ENCODE measurements at regions not wholly inside any gene's neighbourhood (a gene's known extent, or its start where the extent isn't known, plus 50 kb on each side); places are given as distances from the start of the nearest gene placed in this dataset.

- DNase-seq, result no peak
- Mint-ChIP-seq H3K27me3 (no peaks in the 10 kb centered on the region), H3K27ac (no peak overlapping the region), H3K4me3 (no peak overlapping the region), H3K9me3 (ENCODE audit: insufficient read depth) (no peaks in the 10 kb centered on the region), H3K4me1 (no peaks in the 10 kb centered on the region)
- H3K4me1 ChIP-seq (ENCODE audit: control insufficient read depth in 2 of 2, insufficient read depth in 2 of 2, low read length in 2 of 2), result no peaks in the 10 kb centered on the region
- no CpG with 5 or more reads among the region's 4 CpGs for WGBS (ENCODE audit: insufficient coverage)
- H3K4me3 ChIP-seq (ENCODE audit: control extremely low read depth in 1 of 5, extremely low read depth in 1 of 5, insufficient read depth in 1 of 5, low read depth in 2 of 5, low read length in 4 of 5), result no peak overlapping the region
- no peaks in the 10 kb centered on the region for H3K79me2 ChIP-seq (ENCODE audit: control insufficient read depth, insufficient read depth, low read length)
- no peak overlapping the region for H2AFZ ChIP-seq (ENCODE audit: insufficient read depth, low read depth, low read length, poor library complexity, severe bottlenecking)
- POLR2A ChIA-PET, result no interaction called here
- H3K9ac ChIP-seq (ENCODE audit: low read length), result no peak overlapping the region
- intact Hi-C loops (cut with micrococcal nuclease), result no loop called here
- no peak overlapping the region for H3K4me2 ChIP-seq (replicated peaks; ENCODE audit: low read depth, low read length, poor library complexity, severe bottlenecking)
- H3K9me3 ChIP-seq (ENCODE audit: control extremely low read depth in 1 of 3, control insufficient read depth in 2 of 3, insufficient read depth in 1 of 3, low read length in 2 of 3), result no peaks in the 10 kb centered on the region
- no peak overlapping the region for H3K27ac ChIP-seq (ENCODE audit: low read length in 2 of 2)
- H3K27me3 ChIP-seq (replicated peaks in 1 of 4; ENCODE audit: control extremely low read depth in 1 of 4, control insufficient read depth in 3 of 4, insufficient read depth in 4 of 4, low read length in 3 of 4), result no peaks in the 10 kb centered on the region
- no peak for ATAC-seq (ENCODE audit: low read depth)
- no peaks in the 10 kb centered on the region for H3K36me3 ChIP-seq (replicated peaks in 1 of 2; ENCODE audit: control extremely low read depth in 1 of 2, control insufficient read depth in 1 of 2, extremely low read depth in 1 of 2, insufficient read depth in 2 of 2, low read length in 1 of 2)
- H4K20me1 ChIP-seq (ENCODE audit: control insufficient read depth, insufficient read depth, low read length, poor library complexity, severe bottlenecking), result no peaks in the 10 kb centered on the region
- TF ChIP-seq EZH2 (IDR thresholded peaks at IDR 0.05; ENCODE audit: borderline replicate concordance, insufficient read depth, low read depth, low read length, poor library complexity, severe bottlenecking), result no peak
- no peak for TF ChIP-seq CTCF (IDR thresholded peaks at IDR 0.05)
- CTCF ChIA-PET, result no interaction called here
These were observed 327.1 kb upstream of the VCX start for GRCh38 chrX:7515681-7516413.

DNA sequence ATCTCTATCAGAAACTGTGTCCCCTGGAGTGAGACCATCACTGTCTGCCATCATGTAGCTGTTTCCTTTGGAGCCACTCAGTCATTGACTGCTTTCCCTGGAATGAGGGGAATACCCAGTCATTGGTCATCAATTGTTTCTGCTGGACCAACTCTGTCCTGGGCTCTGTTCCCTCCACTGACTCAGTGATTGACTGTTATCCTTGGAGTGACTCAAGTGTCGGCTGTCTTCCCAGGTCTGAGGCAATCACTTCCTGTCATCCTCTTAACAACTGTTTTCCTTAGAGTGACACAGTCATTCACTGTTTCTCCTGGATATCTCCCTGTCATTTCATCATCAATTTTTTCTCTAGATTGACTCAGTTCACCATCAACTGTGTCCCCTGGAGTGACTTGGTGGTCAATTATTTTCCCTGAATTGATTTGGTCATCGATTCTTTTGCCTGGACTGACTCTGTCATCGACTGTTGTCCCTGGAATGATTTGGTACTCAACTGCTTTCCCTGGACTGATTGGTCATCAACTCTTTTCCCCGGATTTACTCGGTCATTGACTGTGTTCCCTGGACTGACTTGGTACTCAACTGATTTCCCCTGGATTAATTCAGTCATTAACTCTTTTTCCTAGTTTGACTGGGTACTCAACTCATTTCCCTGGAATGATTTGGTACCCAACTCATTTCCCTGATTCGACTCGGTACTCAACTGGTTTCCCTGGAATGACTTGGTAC is 327.9 kb upstream of the VCX start:
- Mint-ChIP-seq H3K9me3 (ENCODE audit: insufficient read depth) (no peaks in the 10 kb centered on the region), H3K4me1 (no peaks in the 10 kb centered on the region), H3K4me3 (no peak overlapping the region), H3K27ac (no peak overlapping the region), H3K27me3 (no peaks in the 10 kb centered on the region)
- Histone ChIP-seq H2AFZ (ENCODE audit: insufficient read depth, low read depth, low read length, poor library complexity, severe bottlenecking) (no peak overlapping the region), H3K27me3 (replicated peaks in 1 of 4; ENCODE audit: control extremely low read depth in 1 of 4, control insufficient read depth in 3 of 4, insufficient read depth in 4 of 4, low read length in 3 of 4) (no peaks in the 10 kb centered on the region), H3K27ac (ENCODE audit: low read length in 2 of 2) (no peak overlapping the region), H3K36me3 (replicated peaks in 1 of 2; ENCODE audit: control extremely low read depth in 1 of 2, control insufficient read depth in 1 of 2, extremely low read depth in 1 of 2, insufficient read depth in 2 of 2, low read length in 1 of 2) (no peaks in the 10 kb centered on the region), H3K4me3 (ENCODE audit: control extremely low read depth in 1 of 5, extremely low read depth in 1 of 5, insufficient read depth in 1 of 5, low read depth in 2 of 5, low read length in 4 of 5) (no peak overlapping the region), H4K20me1 (ENCODE audit: control insufficient read depth, insufficient read depth, low read length, poor library complexity, severe bottlenecking) (no peaks in the 10 kb centered on the region), H3K4me1 (ENCODE audit: control insufficient read depth in 2 of 2, insufficient read depth in 2 of 2, low read length in 2 of 2) (no peaks in the 10 kb centered on the region), H3K9me3 (ENCODE audit: control extremely low read depth in 1 of 3, control insufficient read depth in 2 of 3, insufficient read depth in 1 of 3, low read length in 2 of 3) (no peaks in the 10 kb centered on the region), H3K9ac (ENCODE audit: low read length) (no peak overlapping the region), H3K4me2 (replicated peaks; ENCODE audit: low read depth, low read length, poor library complexity, severe bottlenecking) (no peak overlapping the region), H3K79me2 (ENCODE audit: control insufficient read depth, insufficient read depth, low read length) (no peaks in the 10 kb centered on the region)
- ChIA-PET CTCF (no interaction called here), POLR2A (no interaction called here)
- ATAC-seq (ENCODE audit: low read depth), result no peak
- TF ChIP-seq EZH2 (IDR thresholded peaks at IDR 0.05; ENCODE audit: borderline replicate concordance, insufficient read depth, low read depth, low read length, poor library complexity, severe bottlenecking), result no peak
- TF ChIP-seq CTCF (IDR thresholded peaks at IDR 0.05), result no peak
- intact Hi-C loops (cut with micrococcal nuclease), result no loop called here
- DNase-seq, result no peak
- 93% methylated on average over 4 of the region's 7 CpGs for WGBS (ENCODE audit: insufficient coverage)

All from B cell (primary cell).